Bone marrow (tissue), 2 donors: ENCODE measurements at regions not wholly inside any gene's neighbourhood (a gene's known extent, or its start where the extent isn't known, plus 50 kb on each side); places are given as distances from the start of the nearest gene placed in this dataset.

Experiments used
- DNase-seq, 2 donors: peaks; one replicate each; lab custom pipeline; 2025; lab: John Stamatoyannopoulos, UW

DNA sequence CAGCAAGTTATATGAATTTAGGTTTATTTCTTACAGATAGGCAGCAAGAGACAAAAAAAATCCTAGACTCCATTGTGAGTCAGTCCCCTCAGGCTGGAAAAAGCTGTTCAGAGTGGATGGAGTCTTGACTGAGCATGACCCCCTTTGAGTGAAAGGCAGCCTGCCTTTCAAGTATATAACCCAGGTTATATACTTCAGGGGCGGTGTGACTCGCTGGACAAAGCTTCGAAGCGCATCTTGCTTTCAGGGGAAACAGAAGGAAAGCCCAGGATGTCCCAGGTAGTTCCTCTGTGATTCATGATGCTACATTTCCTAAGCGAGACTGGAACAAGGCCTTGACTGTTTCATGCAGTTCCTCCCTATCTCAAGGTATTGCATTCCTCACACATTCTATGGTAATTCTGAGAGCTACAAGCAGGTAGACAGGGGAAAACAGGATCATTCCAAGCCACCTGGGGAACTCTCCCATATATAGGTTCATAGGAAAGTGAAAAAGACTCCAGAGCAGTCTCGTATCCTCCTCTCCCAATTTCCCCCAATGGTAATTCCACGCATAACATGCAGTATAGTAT, 1244.1 kb upstream of the CDH6 start:
- DNase-seq, result no peak

DNA sequence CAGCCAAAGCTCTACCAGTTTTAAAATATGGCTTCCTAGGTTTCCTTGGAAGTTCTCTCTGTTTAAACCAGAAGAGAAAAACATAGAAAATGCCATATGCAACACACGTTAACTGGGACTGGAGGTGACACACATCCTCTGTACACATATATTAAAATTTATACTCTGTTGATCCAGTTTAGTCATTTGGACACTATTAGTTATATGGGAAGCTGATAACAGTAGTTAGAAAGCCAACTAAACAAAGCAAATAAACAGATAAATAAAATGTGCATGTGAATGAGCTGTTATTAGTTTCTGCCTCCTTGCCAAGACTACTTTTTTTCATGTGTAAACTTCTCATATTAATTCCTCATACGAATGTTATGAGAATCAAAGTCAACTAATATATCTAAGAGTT, 1249.2 kb upstream of the CDH6 start:
- DNase-seq, result no peak

DNA sequence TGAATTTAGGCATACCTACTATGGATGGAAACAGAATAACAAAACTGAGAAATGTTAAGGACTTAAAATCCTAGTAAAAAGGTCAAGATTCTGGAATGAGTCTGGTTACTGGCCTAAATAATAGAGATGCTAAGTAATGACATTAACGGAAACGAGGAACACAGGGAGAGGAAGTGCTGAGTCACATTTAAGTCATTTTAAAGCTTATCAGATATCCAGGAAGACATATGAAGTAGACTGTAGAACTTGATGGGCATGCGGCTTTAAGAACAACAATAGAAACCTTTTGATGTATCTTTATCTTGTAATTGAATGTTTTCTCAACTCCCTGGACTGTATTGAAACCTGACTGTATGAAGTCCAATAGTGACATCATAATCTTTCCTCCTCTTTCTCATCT, 1251.4 kb upstream of the CDH6 start:
- no peak for DNase-seq

DNA sequence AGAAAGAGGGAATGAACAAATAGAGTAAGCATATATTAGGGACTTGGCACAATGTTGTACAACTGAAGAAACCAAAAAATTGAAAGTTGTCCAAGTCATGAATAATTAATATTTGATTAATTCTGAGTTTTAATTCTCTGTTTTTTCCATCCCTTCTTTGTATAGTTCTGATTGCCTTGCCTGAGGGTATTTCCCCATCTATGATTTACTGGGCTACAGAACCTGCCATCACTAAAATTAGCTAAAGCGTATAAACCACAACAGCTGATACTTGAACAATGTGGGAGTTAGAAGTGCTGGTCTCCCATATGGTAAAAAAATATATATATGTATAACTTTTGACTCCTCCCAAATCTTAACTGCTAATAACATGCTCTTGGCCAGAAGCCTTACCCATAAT, 1253.5 kb upstream of the CDH6 start:
- no peak for DNase-seq

DNA sequence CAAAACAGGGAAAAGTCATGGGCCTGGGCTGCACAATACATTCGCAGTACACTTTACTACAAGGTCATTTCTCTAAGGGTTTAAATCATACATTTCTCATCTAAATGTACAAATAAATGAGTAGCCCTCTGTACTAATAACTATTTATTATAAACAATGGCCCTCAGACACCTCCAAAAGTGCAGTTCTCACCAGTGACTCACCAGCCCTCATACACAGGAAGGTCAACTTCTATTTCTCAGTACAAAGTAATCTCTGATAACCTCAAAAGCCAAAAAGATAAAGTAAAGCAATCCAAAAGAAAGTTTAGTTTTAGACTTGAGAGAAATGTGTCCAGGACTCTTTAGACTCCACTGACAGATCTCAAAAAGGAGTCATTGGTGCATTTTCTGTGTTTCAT, 1258.1 kb upstream of the CDH6 start:
- no peak for DNase-seq

DNA sequence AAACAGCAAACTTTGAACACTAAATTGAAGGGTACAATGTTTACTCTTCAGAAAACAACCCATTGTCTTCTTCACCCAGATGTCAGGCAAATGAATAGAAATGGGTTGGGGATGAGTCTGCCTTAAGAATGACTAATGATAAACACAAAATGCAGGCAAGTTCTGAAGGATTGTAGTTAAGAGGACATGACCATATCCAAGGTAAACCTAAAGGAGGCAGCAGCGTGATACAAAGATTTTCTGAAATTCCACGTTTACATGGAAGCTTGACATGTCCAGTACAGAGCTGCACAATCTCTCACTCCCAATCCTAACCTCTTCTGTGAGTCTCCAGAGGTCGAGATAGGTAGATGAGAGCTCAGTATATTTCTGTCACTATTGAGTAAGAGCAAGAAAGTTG, 1263.2 kb upstream of the CDH6 start:
- no peak for DNase-seq

DNA sequence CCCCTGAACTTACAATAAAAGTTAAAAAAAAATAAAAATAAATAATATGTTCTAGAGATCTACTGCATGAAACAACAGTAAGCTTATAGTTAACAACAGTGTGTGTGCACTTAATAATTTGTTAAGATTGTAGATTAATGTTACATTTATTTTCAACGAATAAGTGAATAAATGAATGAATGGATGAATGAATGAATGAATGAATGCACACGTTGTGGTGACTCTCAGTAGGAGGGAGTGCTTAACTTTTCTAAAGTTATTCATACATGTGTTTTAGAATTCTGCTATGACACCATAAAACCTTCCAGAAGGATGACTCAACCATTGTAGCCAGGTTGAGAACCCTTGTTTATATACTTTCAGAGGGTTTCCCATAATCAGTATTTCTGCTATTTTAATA, 1269.4 kb upstream of the CDH6 start:
- DNase-seq, result no peak

DNA sequence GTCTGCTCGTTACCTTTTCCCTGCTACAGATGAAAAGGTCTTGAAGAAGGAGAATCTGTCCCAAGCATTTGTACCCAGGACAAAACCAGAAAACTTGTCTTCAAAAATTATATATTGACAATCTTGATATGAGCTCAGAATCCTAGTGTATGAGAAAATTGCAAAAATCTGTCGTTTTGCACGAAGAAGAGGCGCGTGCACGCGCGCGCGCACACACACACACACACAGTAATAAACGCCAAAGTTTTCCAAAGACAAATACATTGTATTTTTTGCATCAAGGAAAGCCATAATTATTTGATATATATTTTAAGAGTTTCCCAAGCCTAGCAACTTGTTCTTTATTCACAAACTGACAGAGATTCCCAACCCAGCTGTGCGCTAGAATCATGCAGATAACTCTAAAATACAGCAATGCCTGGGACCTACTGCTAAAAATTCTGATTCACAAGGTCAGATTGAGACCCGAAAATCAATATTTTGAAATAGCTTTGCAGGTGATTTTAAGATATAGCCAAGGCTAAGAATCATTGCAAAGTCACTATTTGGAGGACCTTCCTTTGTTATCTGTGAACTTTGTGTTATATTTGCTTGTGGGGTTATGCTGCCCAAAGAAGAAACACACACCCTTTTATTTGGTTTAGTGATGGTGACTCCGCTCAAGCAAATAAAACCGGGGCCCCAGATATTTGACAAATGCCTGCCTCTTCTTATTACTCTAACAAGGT, 1287.7 kb upstream of the CDH6 start:
- no peak for DNase-seq

DNA sequence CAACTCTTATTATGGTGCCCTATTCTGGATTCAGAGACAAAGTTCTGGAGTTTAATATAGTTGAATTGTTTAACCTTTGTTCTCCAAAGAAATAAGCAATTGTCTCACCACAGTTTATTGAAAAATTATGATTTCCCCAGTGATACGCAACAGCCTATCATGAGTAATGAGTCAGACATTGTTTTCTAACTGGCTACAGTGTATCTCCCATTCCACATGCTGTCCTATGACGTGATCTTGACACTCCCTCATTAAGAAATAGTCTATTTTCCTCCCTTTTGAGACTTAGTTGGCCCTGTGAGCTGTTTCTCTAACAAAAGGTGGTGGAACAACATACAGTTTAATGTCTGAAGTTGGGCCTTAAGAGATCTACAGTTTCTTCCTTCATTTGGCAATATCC, 1290.6 kb upstream of the CDH6 start:
- DNase-seq, result no peak

DNA sequence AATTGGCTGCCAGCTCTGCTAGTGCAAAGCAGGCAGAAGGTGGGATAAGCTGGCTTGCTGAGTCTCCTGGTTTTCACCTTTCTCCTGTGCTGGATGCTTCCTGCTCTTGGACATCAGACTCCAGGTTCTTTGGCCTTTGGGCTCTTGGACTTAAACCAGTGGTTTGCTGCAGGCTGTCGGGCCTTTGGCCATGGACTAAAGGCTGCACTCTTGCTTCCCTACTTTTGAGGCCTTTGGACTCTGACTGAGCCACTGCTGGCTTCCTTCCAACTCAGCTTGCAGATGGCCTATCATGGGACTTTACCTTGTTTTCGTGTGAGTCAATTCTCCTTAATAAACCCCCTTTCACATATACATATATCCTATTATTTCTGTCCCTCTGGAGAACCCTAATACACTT, 1293.9 kb upstream of the CDH6 start:
- DNase-seq, result no peak

DNA sequence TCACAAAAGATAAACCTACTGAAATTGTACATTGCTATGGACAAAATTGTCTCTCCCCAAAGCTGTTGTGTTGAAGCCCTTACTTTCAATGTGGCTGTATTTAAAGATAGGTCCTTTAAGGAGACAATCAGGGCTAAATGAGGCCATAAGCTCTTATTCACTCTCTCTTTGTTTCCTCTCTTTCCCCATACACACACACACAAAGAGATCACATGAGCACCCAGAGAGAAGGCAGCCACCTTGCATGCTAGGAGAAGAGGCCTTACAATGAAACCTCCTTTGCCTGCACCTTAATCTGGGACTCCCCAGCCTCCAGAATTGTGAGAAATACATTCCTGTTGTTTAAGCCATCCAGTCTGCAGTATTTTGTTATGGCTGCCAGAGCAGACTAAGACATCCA, 1295.6 kb upstream of the CDH6 start:
- DNase-seq, result no peak

DNA sequence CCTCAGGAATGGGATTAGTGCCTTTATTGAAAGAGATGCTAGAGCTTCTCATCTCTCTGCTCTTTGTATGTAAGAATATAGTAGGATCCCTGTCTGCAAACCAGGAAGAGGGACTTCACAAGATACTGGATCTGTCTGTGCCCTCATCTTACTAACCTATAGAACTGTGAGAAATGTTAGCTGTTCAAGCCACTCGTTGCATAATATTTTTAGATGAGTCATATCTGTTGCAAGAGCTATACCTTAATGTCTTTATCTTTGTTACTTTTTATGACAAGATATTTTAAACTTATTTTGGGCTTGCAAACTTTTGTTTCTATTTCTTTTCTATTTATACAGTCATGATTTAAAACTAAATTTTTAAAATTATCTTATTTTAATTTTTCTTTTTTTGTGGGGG, 1296.8 kb upstream of the CDH6 start:
- no peak for DNase-seq

DNA sequence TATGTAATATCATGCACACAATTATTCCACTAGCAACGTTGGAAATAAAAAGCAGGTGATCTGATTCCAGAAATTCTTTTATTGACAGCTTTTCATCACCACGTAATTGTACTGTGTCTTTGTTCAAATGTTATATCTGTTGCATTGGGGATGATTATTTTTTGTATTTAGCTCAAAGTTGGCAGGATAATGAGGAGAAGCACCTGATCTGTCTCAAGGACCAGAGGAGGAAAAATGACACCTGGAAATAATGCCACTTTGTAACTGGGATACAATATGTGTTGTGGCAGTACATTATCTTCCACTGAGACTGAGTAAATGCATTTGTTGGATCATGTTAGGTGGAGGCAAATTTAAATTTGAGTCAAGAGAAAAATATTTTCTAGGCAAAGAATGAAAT, 1298.8 kb upstream of the CDH6 start:
- no peak for DNase-seq

DNA sequence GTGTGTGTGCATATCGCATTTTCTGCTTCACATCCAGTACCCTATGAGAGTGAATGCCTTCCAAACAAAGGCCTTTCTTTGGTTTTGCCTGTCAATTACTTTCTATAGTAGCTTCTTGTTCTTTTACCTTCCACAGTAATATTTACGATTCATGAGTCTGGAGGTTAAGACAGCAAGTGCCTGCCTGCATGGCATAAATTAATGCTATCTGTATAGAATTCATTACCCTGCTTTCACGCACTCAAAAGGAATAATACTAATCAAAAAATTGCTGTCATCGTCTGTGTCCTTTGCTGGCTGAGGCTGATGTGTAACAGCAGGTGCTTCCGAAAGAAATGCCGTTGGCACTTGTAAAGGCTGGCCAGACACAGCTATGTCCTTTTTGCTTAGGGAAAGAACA, 1304.4 kb upstream of the CDH6 start:
- no peak for DNase-seq

DNA sequence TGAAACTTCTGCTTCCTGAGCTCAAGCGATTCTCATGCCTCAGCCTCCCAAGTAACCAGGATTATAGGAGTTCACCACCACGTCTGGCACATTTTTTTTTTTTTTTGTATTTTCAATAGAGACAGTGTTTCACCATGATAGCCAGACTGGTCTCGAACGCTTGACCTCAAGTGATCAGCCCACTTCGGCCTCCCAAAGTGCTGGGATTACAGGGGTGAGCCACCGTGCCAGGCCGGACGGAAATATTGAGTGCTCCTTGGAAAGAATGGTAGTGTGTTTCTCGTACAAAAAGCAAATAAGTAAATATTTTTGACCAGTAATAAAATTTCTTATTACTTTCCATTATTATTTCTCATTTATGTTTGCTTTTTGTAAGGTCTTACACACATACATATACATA, 1307.9 kb upstream of the CDH6 start:
- DNase-seq, result no peak

DNA sequence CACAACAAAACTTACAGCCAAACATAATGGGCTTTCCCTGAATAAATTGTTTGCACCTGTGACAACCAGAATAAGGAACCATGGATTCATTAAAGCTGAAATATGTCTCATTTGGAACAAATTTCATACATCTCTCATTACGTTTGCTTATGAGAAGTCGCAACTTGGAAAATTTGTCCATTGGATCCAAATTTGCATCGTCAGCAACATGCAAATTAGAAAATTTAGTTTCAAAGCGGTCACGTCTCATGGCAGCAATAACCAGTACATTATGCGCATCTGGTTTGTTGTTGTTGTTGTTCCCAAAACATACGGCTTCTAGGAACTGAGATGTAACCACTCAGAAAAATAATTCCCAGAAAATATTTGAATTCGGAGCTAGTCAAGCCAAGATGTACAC, 1311.5 kb upstream of the CDH6 start:
- DNase-seq, result no peak

DNA sequence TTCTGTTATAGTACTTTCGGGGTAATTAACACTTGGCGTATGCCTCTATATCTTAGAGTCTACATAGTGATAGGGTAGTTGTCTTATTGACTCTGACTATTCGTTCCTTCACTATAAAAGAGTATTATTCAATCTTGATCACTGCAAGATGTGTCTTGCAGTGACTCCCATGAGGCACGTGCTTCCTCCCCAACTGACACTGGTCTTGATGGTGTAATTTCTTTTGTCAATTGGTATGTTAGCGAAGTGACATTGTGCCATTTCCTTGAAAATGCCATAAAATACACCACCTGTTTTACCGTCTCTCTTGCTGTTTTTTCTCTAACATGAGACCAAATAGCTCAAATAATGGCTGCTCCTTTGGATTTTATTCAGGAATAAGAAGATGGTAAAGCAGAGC, 1314.1 kb upstream of the CDH6 start:
- no peak for DNase-seq

DNA sequence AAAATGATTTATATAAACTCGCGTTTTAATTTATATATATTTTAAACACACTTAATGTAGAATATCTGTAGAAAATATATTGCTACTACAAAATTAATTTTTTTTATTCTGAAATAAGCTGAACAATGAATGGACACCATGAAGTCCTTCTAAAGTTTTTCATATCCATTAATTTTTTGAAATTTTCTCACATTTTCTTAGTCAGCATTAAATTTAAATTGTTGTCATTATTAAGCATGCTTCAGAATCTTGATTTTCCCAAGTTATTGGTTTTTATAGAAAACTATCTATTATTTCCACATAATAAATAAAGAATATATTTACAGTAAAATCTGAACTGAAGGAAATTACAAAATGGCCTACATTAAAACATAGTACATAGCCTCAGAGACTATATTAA, 1314.9 kb upstream of the CDH6 start:
- DNase-seq, result no peak

DNA sequence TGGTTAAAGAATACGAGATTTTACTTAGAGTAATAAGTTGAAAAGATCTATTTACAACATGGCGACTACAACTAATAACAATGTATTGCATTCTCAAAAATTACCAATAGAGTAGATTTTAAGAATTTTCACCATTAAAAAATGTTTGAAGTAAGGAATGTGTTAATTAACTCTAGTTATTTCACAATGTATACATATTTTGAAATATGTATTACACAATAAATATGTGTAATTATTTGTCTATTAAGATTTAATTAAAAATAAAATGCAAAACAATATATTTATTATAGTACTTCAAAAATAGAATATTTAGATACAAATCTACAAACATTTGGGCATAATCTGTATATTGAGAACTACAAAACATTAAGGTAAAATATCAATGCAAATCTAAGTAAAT, 1326.3 kb upstream of the CDH6 start:
- no peak for DNase-seq

DNA sequence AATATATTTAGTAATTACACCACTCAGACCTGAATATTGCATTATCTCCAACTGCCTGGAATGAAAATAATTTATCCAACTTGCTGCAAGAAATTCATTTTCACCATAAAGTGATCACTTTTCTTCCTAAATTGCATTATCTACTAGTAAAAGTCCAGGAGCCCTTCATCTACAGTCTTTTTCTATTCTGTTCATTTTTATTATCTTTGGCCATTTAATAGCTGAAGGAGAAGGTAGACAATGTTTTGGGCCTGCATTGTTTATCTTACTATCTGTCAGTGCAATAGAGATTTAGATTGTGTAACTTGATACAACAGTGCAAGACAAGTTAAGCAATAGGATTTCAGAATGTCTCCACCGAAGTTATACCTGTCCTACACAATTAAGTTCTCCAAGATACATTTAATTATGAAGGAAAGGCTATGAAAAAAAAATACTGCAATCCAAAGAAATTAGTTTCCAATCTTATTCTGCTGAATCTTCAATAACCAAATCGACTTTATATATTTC, 1339.7 kb upstream of the CDH6 start:
- no peak for DNase-seq

DNA sequence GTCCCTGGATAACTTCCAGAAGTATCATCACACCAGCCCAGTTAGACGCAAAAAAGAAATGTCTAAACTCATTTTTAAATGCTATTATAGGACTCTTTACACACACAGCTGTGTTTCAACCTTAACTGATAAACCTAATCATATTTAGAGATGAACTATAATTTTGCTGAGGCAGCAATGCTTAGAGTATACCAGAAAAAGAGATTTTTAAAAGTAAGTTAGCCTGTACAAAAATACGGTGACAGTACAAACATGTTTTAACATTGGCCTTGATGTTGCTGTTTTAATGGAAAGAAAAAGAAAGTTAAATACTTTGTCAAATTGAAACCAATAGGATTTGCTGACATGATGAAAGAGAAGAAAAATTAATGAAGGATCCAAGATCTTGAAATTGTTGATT, 1341.2 kb upstream of the CDH6 start:
- DNase-seq, result no peak

DNA sequence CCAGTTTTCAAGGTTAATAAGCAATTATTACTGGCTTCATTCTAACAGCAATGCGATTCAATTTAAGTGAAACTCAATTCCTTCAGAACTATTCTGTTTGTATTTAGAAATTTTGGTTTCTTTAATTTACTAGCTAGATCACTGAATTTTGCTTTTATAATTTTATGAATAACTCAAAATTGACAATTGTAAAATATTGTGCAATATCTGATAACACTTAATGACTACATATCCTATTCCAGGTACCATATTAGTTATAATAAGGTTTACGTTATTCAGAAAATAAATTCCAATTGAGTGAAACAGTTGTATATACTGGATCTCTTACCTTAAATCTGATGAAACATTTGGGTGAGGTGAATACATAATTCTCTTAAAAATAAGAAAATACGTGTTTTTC, 1348.3 kb upstream of the CDH6 start:
- no peak for DNase-seq

DNA sequence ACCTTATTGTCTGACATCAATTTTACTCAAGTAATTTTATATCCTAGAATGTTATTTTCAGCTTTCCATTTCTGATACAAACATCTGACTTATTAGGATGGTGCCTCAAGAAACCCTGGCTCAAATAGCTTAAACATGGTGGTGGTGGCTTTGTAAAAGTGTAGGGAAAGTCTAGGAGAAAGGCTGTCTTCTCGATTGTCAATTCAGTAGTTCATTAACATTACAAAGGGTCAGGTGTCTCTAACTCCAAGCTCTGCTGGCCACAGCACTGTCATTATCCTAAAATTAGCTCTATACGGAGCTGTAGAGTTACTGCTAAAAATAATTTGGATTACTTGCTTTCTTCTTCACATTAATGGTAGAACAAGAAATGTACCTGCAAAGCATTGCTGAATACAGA, 1360.1 kb upstream of the CDH6 start:
- no peak for DNase-seq

DNA sequence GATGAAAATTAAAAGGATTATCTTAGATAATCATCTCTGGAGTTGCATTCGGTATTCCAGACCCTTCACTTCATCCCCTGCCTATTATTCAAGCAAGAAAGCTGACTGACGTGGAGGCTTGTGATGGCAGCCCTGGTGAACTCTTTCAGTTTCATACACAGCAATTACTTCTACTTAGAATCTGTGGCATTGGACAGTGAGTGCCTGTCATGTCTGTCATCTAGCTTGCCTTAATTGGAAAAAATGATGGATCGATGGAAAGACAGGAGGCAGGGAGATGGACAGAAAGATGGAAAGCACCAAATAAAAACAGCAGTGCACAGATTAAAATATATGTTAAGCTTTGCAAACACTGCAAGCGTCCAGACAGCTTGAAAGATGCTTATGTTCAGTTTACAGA, 1371.0 kb upstream of the CDH6 start:
- no peak for DNase-seq
